ENCODE measurements at regions not wholly inside any gene's neighbourhood (a gene's known extent, or its start where the extent isn't known, plus 50 kb on each side); places are given as distances from the start of the nearest gene placed in this dataset.

GRCh38 chr1:56399795-56400194 is 179.6 kb downstream of the PLPP3 start:
- Mint-ChIP-seq H3K4me1 (peaks cover 12 to 15% of the 10 kb centered on the region in 2 experiments), H3K27me3 (ENCODE audit: low read depth) (peaks cover under 1% of the 10 kb centered on the region; the same call in 1 of the 2 replicates), H3K4me3 (no peak overlapping the region), H3K9me3 (no peaks in the 10 kb centered on the region), H3K27ac (no peak overlapping the region), H3K36me3 (ENCODE audit: insufficient read depth in 1 of 3, low read depth in 3 of 3) (no peaks in the 10 kb centered on the region)
- H3K27me3 ChIP-seq (ENCODE audit: insufficient read depth, low read length) = no peaks in the 10 kb centered on the region
- no peak for TF ChIP-seq CTCF (conservative IDR thresholded peaks at IDR 0.05)
- H2AK5ac ChIP-seq (ENCODE audit: insufficient read length, low read length) = no peak overlapping the region
- no peaks in the 10 kb centered on the region for H3K9me3 ChIP-seq (ENCODE audit: control insufficient read depth, low read depth, low read length)
- H3K4me1 ChIP-seq (ENCODE audit: insufficient read depth, low read length) = no peaks in the 10 kb centered on the region; the same call in 1 of the 2 replicates
- no peak overlapping the region for H3K9ac ChIP-seq (ENCODE audit: extremely low read depth, insufficient read length, low read length)
- H4K8ac ChIP-seq (replicated peaks; ENCODE audit: insufficient read length, low read depth, low read length) = no peak overlapping the region
- H3K14ac ChIP-seq (ENCODE audit: insufficient read depth, low read length) = no peak overlapping the region
- no peak overlapping the region for H3K23ac ChIP-seq (ENCODE audit: insufficient read length, low read depth, low read length)
- no CpG with 5 or more reads among the region's 3 CpGs for WGBS (ENCODE audit: extremely low coverage, insufficient read length, low lambda C conversion rate)
- no peak overlapping the region for H2AFZ ChIP-seq (ENCODE audit: low read length)
- no peak overlapping the region for H3K4me2 ChIP-seq (ENCODE audit: insufficient read depth, insufficient read length, low read length)
- no peaks in the 10 kb centered on the region for H4K20me1 ChIP-seq (ENCODE audit: control insufficient read depth, insufficient read depth, insufficient read length)
- no peaks in the 10 kb centered on the region for H3K23me2 ChIP-seq (ENCODE audit: insufficient read length, low read depth, low read length, poor library complexity, severe bottlenecking)
- no peak for DNase-seq
- no peak overlapping the region for H3K27ac ChIP-seq (ENCODE audit: insufficient read length, low read depth, low read length)
- H2BK120ac ChIP-seq (ENCODE audit: low read depth, low read length, poor library complexity, severe bottlenecking) = no peak overlapping the region
- no peak overlapping the region for H2BK5ac ChIP-seq (ENCODE audit: insufficient read length, low read length)
- H3K56ac ChIP-seq (ENCODE audit: insufficient read length, low read depth, low read length) = no peak overlapping the region
- H2BK12ac ChIP-seq (ENCODE audit: insufficient read length, low read depth, low read length) = no peak overlapping the region
- no peak overlapping the region for H3T11ph ChIP-seq (ENCODE audit: low read length)
- no peak overlapping the region for H4K91ac ChIP-seq (ENCODE audit: insufficient read length, low read depth, low read length)
- H2BK20ac ChIP-seq (ENCODE audit: low read depth, low read length, poor library complexity, severe bottlenecking) = no peak overlapping the region
- H3K79me2 ChIP-seq (ENCODE audit: insufficient read depth, low read length) = no peaks in the 10 kb centered on the region
- H2BK15ac ChIP-seq (ENCODE audit: low read depth, low read length) = no peak overlapping the region
- no peak overlapping the region for H4K5ac ChIP-seq (ENCODE audit: insufficient read length, low read depth, low read length)
- no peak overlapping the region for H3K4ac ChIP-seq (ENCODE audit: low read depth, low read length)
- no peaks in the 10 kb centered on the region for H3K79me1 ChIP-seq (ENCODE audit: insufficient read depth, low read depth, low read length, poor library complexity, severe bottlenecking)
- no peak overlapping the region for H3K18ac ChIP-seq (ENCODE audit: insufficient read length, low read depth, low read length)

Data from H9 (cell line).